ENCODE measurements at regions not wholly inside any gene's neighbourhood (a gene's known extent, or its start where the extent isn't known, plus 50 kb on each side); places are given as distances from the start of the nearest gene placed in this dataset.
"Not testable (repeated sequence)": the region's sequence is repeated elsewhere in the genome, so short reads cannot be mapped to it uniquely, and the experiment has no call there.

DNA sequence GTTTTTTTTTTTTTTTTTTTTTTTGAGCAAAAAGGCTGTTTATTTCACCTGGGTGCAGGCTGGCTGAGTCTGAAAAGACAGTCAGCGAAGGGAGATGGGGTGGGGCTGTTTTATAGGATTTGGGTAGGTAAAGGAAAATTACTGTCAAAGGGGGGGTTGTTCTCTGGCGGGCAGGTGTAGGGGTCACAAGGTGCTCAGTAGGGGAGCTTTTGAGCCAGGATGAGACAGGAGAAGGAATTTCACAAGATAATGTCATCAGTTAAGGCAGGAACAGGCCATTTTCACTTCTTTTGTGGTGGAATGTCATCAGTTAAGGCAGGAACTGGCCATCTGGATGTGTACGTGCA, 113.0 kb downstream of the HMHB1 start:
- CTCF ChIA-PET, H3K27me3 Mint-ChIP-seq: not testable (repeated sequence)

DNA sequence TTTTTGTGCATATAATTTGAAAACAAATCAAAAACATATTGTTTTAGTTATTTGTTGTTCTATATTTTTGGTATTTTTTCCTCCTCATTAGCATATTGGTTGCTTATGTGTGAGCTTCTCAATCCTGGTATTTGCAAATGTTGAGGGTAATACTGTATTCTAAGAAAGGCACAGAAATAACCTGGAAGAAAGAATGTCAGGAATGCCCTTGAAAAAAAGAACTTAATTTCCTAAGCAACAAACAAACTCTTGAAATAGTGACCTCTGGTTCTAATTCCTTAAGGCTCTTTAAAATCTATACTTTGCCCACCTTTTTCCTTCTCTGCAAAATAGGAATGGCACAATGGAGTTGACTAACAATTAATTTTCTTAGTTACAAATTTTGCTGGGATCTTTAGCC, 117.5 kb downstream of the HMHB1 start:
- ATAC-seq (no peak), DNase-seq (no peak)
- Histone ChIP-seq H3K4me1 (ENCODE audit: control insufficient read depth in 2 of 2, insufficient read depth in 2 of 2, low read length in 2 of 2) (no peaks in the 10 kb centered on the region), H3K4me3 (ENCODE audit: low read length) (no peak overlapping the region), H3K27ac (ENCODE audit: low read depth, low read length) (no peak overlapping the region), H3K9me3 (ENCODE audit: control insufficient read depth in 2 of 3, low read length in 3 of 3) (no peaks in the 10 kb centered on the region), H3K27me3 (ENCODE audit: control insufficient read depth in 2 of 2, insufficient read depth in 2 of 2, low read length in 2 of 2) (no peaks in the 10 kb centered on the region), H3K36me3 (ENCODE audit: control insufficient read depth in 2 of 3, insufficient read depth in 3 of 3, low read length in 3 of 3) (no peaks in the 10 kb centered on the region)
- Mint-ChIP-seq H3K36me3 (peaks cover 0 to 4% (median 1%) of the 10 kb centered on the region in 5 donors), H3K4me3 (no peak overlapping the region), H3K27ac (no peak overlapping the region), H3K4me1 (no peaks in the 10 kb centered on the region), H3K9me3 (peaks cover 5 to 20% (median 9%) of the 10 kb centered on the region in 11 donors), H3K27me3 (peaks cover 0 to 15% (median 5%) of the 10 kb centered on the region in 5 donors)
- POLR2A ChIA-PET: interaction anchor here (0.6 kb wide), 1 partner anchor 151 kb away, joined by 3 read pairs; no protein-coding TSS in a partner anchor
- intact Hi-C loops (cut with micrococcal nuclease): no loop called here
- CTCF ChIA-PET: no interaction called here

More for the DNA sequence above, 113.0 kb downstream of the HMHB1 start:
- H3K4me3 Mint-ChIP-seq; H3K27ac ChIP-seq (ENCODE audit: low read depth, low read length); DNase-seq; H3K4me3 ChIP-seq (ENCODE audit: low read length); H3K4me1 ChIP-seq (ENCODE audit: control insufficient read depth in 2 of 2, insufficient read depth in 2 of 2, low read length in 2 of 2); intact Hi-C loops (cut with micrococcal nuclease); H3K9me3 ChIP-seq (ENCODE audit: control insufficient read depth in 2 of 3, low read length in 3 of 3); POLR2A ChIA-PET; H3K27me3 ChIP-seq (ENCODE audit: control insufficient read depth in 2 of 2, insufficient read depth in 2 of 2, low read length in 2 of 2); H3K36me3 Mint-ChIP-seq; H3K9me3 Mint-ChIP-seq; ATAC-seq; H3K36me3 ChIP-seq (ENCODE audit: control insufficient read depth in 2 of 3, insufficient read depth in 3 of 3, low read length in 3 of 3); H3K27ac Mint-ChIP-seq: not testable (repeated sequence)
- H3K4me1 Mint-ChIP-seq: peaks cover 0 to 12% (median 0%) of the 10 kb centered on the region in 7 donors

DNA sequence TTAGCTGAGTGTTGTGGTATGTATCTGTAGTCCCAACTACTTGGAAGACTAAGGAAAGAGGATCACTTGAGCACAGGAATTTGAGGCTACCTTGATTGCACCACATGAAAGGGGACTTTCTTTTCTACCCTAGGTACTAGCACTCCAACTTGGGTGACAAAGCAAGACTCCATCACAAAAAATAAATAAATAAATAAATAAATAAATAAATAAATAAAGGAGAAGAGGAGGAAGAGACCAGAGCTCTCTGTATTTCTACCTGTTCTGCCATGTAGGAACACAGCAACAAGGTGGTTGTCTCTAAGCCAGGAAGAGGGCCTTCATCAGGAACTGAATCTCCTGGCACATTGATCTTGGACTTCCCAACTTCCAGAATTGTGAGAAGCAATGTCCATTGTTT, 118.6 kb downstream of the HMHB1 start:
- H3K9me3 Mint-ChIP-seq: peaks cover 7 to 31% (median 18%) of the 10 kb centered on the region in 11 donors
- no peaks in the 10 kb centered on the region for H3K4me1 ChIP-seq (ENCODE audit: control insufficient read depth in 2 of 2, insufficient read depth in 2 of 2, low read length in 2 of 2)
- POLR2A ChIA-PET: no interaction called here
- no peaks in the 10 kb centered on the region for H3K4me1 Mint-ChIP-seq
- intact Hi-C loops (cut with micrococcal nuclease): no loop called here
- no peak overlapping the region for H3K27ac Mint-ChIP-seq
- peaks cover 0 to 15% (median 7%) of the 10 kb centered on the region in 5 donors for H3K27me3 Mint-ChIP-seq
- H3K4me3 ChIP-seq (ENCODE audit: low read length): no peak overlapping the region
- no peak overlapping the region for H3K27ac ChIP-seq (ENCODE audit: low read depth, low read length)
- CTCF ChIA-PET: no interaction called here
- DNase-seq (no peak), ATAC-seq (no peak)
- no peaks in the 10 kb centered on the region for H3K27me3 ChIP-seq (ENCODE audit: control insufficient read depth in 2 of 2, insufficient read depth in 2 of 2, low read length in 2 of 2)
- H3K4me3 Mint-ChIP-seq: no peak overlapping the region
- H3K36me3 ChIP-seq (ENCODE audit: control insufficient read depth in 2 of 3, insufficient read depth in 3 of 3, low read length in 3 of 3): no peaks in the 10 kb centered on the region
- peaks cover 0 to 7% (median 5%) of the 10 kb centered on the region in 5 donors for H3K36me3 Mint-ChIP-seq
- no peaks in the 10 kb centered on the region for H3K9me3 ChIP-seq (ENCODE audit: control insufficient read depth in 2 of 3, low read length in 3 of 3)

DNA sequence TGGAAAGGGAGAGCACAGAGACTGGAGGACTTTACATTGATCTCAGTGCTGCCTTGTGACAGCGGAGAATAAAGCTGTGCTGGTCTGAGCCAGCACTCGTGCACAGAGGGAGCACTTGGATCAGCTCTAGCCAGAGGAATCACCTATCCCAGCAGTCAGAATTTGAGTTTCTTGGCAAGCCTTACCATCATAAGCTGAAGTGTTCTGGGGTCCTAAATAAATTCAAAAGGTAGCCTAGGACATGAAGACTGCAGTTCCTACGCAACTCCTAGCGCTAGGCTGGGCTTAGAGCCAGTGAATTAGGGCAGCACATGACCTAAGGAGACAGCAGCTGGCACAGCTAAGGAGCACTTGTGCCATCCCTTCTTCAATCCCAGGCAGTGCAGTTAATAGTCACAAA, 119.5 kb downstream of the HMHB1 start:
- POLR2A ChIA-PET: no interaction called here

DNA sequence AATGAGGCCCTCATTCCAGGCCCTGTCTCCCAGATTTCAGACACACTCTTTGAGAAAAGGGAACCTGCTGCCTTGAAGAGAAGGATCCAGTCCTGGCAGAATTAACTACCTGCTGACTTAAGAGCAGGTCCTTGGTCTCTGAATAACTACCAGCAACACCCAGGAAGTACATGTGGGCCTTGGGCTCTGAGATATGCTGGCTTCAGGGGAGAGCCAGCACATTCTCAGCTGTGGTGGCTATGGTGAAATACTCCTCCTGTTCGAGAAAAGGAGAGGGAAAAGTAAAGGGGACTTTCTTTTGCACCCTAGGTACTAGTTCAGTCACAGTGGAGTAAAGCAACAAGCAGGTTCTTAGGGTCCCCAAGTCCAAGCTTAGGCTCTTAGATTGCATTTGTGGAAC, 120.0 kb downstream of the HMHB1 start:
- ATAC-seq: no peak
- CTCF ChIA-PET: no interaction called here
- H3K36me3 Mint-ChIP-seq: peaks cover 0 to 13% (median 5%) of the 10 kb centered on the region in 5 donors

More for the DNA sequence above, 119.5 kb downstream of the HMHB1 start:
- ATAC-seq (no peak), DNase-seq (no peak)
- CTCF ChIA-PET: no interaction called here
- Histone ChIP-seq H3K4me1 (ENCODE audit: control insufficient read depth in 2 of 2, insufficient read depth in 2 of 2, low read length in 2 of 2) (no peaks in the 10 kb centered on the region), H3K27me3 (ENCODE audit: control insufficient read depth in 2 of 2, insufficient read depth in 2 of 2, low read length in 2 of 2) (no peaks in the 10 kb centered on the region), H3K27ac (ENCODE audit: low read depth, low read length) (no peak overlapping the region), H3K9me3 (ENCODE audit: control insufficient read depth in 2 of 3, low read length in 3 of 3) (no peaks in the 10 kb centered on the region), H3K4me3 (ENCODE audit: low read length) (no peak overlapping the region), H3K36me3 (ENCODE audit: control insufficient read depth in 2 of 3, insufficient read depth in 3 of 3, low read length in 3 of 3) (no peaks in the 10 kb centered on the region)
- H3K4me3 Mint-ChIP-seq: no peak overlapping the region
- peaks cover 7 to 39% (median 21%) of the 10 kb centered on the region in 11 donors for H3K9me3 Mint-ChIP-seq
- peaks cover 0 to 15% (median 11%) of the 10 kb centered on the region in 5 donors for H3K27me3 Mint-ChIP-seq
- H3K27ac Mint-ChIP-seq: no peak overlapping the region
- no peaks in the 10 kb centered on the region for H3K4me1 Mint-ChIP-seq
- intact Hi-C loops (cut with micrococcal nuclease): no loop called here
- peaks cover 0 to 13% (median 5%) of the 10 kb centered on the region in 5 donors for H3K36me3 Mint-ChIP-seq

DNA sequence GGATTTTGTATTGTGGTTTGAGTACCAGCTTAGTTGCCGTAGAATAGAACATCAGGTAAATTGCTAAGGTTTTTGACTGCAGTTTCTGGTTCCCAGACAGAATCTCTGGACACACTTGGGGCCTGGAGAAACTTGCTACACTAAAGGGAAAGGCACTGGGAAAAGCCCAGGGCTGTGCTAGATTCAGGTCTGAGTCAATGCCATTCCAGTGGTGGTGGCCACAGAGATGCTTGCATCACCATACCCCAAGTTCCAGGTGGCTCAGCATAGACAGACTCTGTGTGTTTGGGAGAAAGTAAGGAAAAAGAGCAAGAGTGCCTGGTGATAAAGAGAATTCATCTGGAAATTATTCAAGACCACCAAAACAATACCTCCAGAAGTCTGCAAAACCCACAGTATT, 120.6 kb downstream of the HMHB1 start:
- Histone ChIP-seq H3K36me3 (ENCODE audit: control insufficient read depth in 2 of 3, insufficient read depth in 3 of 3, low read length in 3 of 3) (no peaks in the 10 kb centered on the region), H3K4me3 (ENCODE audit: low read length) (no peak overlapping the region), H3K27me3 (ENCODE audit: control insufficient read depth in 2 of 2, insufficient read depth in 2 of 2, low read length in 2 of 2) (no peaks in the 10 kb centered on the region), H3K27ac (ENCODE audit: low read depth, low read length) (no peak overlapping the region), H3K4me1 (ENCODE audit: control insufficient read depth in 2 of 2, insufficient read depth in 2 of 2, low read length in 2 of 2) (no peaks in the 10 kb centered on the region), H3K9me3 (ENCODE audit: control insufficient read depth in 2 of 3, low read length in 3 of 3) (no peaks in the 10 kb centered on the region)
- intact Hi-C loops (cut with micrococcal nuclease): no loop called here
- ChIA-PET CTCF (no interaction called here), POLR2A (no interaction called here)
- ATAC-seq (no peak), DNase-seq (no peak)
- no peak overlapping the region for H3K27ac Mint-ChIP-seq
- peaks cover 0 to 14% (median 10%) of the 10 kb centered on the region in 5 donors for H3K27me3 Mint-ChIP-seq
- H3K4me1 Mint-ChIP-seq: no peaks in the 10 kb centered on the region
- H3K4me3 Mint-ChIP-seq: no peak overlapping the region
- H3K36me3 Mint-ChIP-seq: peaks cover 0 to 13% (median 5%) of the 10 kb centered on the region in 5 donors
- peaks cover 7 to 39% (median 22%) of the 10 kb centered on the region in 11 donors for H3K9me3 Mint-ChIP-seq

More for the DNA sequence above, 120.0 kb downstream of the HMHB1 start:
- no peaks in the 10 kb centered on the region for H3K27me3 ChIP-seq (ENCODE audit: control insufficient read depth in 2 of 2, insufficient read depth in 2 of 2, low read length in 2 of 2)
- peaks cover 7 to 39% (median 22%) of the 10 kb centered on the region in 11 donors for H3K9me3 Mint-ChIP-seq
- POLR2A ChIA-PET: no interaction called here
- no peak overlapping the region for H3K4me3 ChIP-seq (ENCODE audit: low read length)
- intact Hi-C loops (cut with micrococcal nuclease): no loop called here
- no peaks in the 10 kb centered on the region for H3K4me1 Mint-ChIP-seq
- no peak overlapping the region for H3K27ac ChIP-seq (ENCODE audit: low read depth, low read length)
- no peaks in the 10 kb centered on the region for H3K36me3 ChIP-seq (ENCODE audit: control insufficient read depth in 2 of 3, insufficient read depth in 3 of 3, low read length in 3 of 3)
- no peaks in the 10 kb centered on the region for H3K9me3 ChIP-seq (ENCODE audit: control insufficient read depth in 2 of 3, low read length in 3 of 3)
- H3K4me1 ChIP-seq (ENCODE audit: control insufficient read depth in 2 of 2, insufficient read depth in 2 of 2, low read length in 2 of 2): no peaks in the 10 kb centered on the region
- no peak overlapping the region for H3K27ac Mint-ChIP-seq
- H3K4me3 Mint-ChIP-seq: no peak overlapping the region
- no peak for DNase-seq
- peaks cover 0 to 14% (median 11%) of the 10 kb centered on the region in 5 donors for H3K27me3 Mint-ChIP-seq

DNA sequence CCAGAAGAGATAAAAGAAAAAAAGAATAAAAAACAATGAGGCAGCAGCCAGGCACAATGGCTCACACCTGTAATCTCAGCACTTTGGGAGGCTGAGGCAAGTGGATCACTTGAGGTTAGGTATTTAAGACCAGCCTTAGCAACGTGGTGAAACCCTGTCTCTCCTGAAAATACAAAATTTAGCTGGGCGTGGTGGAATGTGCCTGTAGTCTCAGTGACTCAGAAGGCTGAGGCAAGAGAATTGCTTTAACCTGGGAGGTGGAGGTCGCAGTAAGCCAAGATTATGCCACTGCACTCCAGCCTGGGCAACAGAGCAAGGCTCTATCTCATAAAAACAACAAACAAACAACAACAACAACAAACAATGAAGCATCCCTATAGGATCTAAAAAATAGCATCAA, 121.5 kb downstream of the HMHB1 start:
- Histone ChIP-seq H3K4me1 (ENCODE audit: control insufficient read depth in 2 of 2, insufficient read depth in 2 of 2, low read length in 2 of 2) (no peaks in the 10 kb centered on the region), H3K4me3 (ENCODE audit: low read length) (no peak overlapping the region), H3K36me3 (ENCODE audit: control insufficient read depth in 2 of 3, insufficient read depth in 3 of 3, low read length in 3 of 3) (no peaks in the 10 kb centered on the region), H3K27ac (ENCODE audit: low read depth, low read length) (no peak overlapping the region), H3K9me3 (ENCODE audit: control insufficient read depth in 2 of 3, low read length in 3 of 3) (no peaks in the 10 kb centered on the region), H3K27me3 (ENCODE audit: control insufficient read depth in 2 of 2, insufficient read depth in 2 of 2, low read length in 2 of 2) (no peaks in the 10 kb centered on the region)
- Mint-ChIP-seq H3K27me3 (peaks cover 0 to 12% (median 5%) of the 10 kb centered on the region in 5 donors), H3K9me3 (peaks cover 7 to 39% (median 21%) of the 10 kb centered on the region in 11 donors), H3K4me1 (no peaks in the 10 kb centered on the region), H3K4me3 (no peak overlapping the region), H3K27ac (no peak overlapping the region), H3K36me3 (peaks cover 0 to 13% (median 5%) of the 10 kb centered on the region in 5 donors)
- ChIA-PET CTCF (no interaction called here), POLR2A (no interaction called here)
- ATAC-seq: no peak
- DNase-seq: no peak
- intact Hi-C loops (cut with micrococcal nuclease): no loop called here

Measured in naive thymus-derived CD4-positive, alpha-beta T cell (primary cell).